Endodermal cell (in vitro differentiated cells): ENCODE measurements at regions not wholly inside any gene's neighbourhood (a gene's known extent, or its start where the extent isn't known, plus 50 kb on each side); places are given as distances from the start of the nearest gene placed in this dataset.

Source experiments
- DNase-seq: peaks from one replicate; pipeline ENCODE4 v3.0.0-alpha.2; 2017
- H3K27ac ChIP-seq: 2 replicates; pipeline ENCODE4 v1.5.1; 2013; ENCODE audit warnings: mild to moderate bottlenecking, low read depth, low read length, moderate library complexity
- H3K27me3 ChIP-seq: 2 replicates; pipeline ENCODE4 v1.6.1; 2013; ENCODE audit warnings: mild to moderate bottlenecking, low read length, moderate library complexity; ENCODE audit not compliant: insufficient read depth, control insufficient read depth, poor library complexity, severe bottlenecking
- H3K36me3 ChIP-seq: 2 replicates; pipeline ENCODE4 v1.7.0; 2013; ENCODE audit warnings: mild to moderate bottlenecking, low read length, moderate library complexity; ENCODE audit not compliant: control insufficient read depth, insufficient read depth
- H3K4me1 ChIP-seq: one replicate; pipeline ENCODE4 v1.7.0; 2013; ENCODE audit warnings: low read length; ENCODE audit not compliant: control insufficient read depth, insufficient read depth
- H3K4me3 ChIP-seq: 2 replicates; pipeline ENCODE4 v1.5.1; 2013; ENCODE audit warnings: mild to moderate bottlenecking, low read length, moderate library complexity
- H3K9ac ChIP-seq: 2 replicates; pipeline ENCODE4 v1.6.1; 2013; ENCODE audit warnings: mild to moderate bottlenecking, low read length, moderate library complexity; ENCODE audit not compliant: poor library complexity, severe bottlenecking; ENCODE audit errors: extremely low read depth
- H3K9me3 ChIP-seq: 2 replicates; pipeline ENCODE4 v1.6.1; 2013; ENCODE audit warnings: mild to moderate bottlenecking, low read length, moderate library complexity; ENCODE audit not compliant: control insufficient read depth
- H3K27ac Mint-ChIP-seq: 2 replicates; pipeline ENCODE4 v1.8.0; 2020; ENCODE audit warnings: mixed read lengths
- H3K27me3 Mint-ChIP-seq: 2 replicates; pipeline ENCODE4 v1.8.0; 2021; ENCODE audit warnings: mild to moderate bottlenecking, mixed read lengths; ENCODE audit not compliant: insufficient read depth
- H3K36me3 Mint-ChIP-seq: 2 replicates; pipeline ENCODE4 v1.8.0; 2020; ENCODE audit warnings: low read depth, mixed read lengths
- H3K4me1 Mint-ChIP-seq: 2 replicates; pipeline ENCODE4 v1.8.0; 2020; ENCODE audit warnings: mixed read lengths
- H3K4me3 Mint-ChIP-seq: 2 replicates; pipeline ENCODE4 v1.8.0; 2020; ENCODE audit warnings: mild to moderate bottlenecking, moderate library complexity, mixed read lengths
- H3K9me3 Mint-ChIP-seq: 2 replicates; pipeline ENCODE4 v1.8.0; 2020; ENCODE audit warnings: mild to moderate bottlenecking, mixed read lengths
- WGBS, 2 experiments: methylation state at CpG; one replicate each; pipeline versions ENCODE4 v1.1.5 to v1.1.7; 2013; ENCODE audit warnings: missing lambda C conversion rate in 2 of 2, mixed read lengths in 1 of 2; ENCODE audit not compliant: insufficient coverage in 1 of 2, insufficient read length in 1 of 2; 5-methylcytosine and 5-hydroxymethylcytosine counted together
- TF ChIP-seq, protein P1 (sequence below): fragments of 200-600 bp; sonication (generic); conservative IDR thresholded peaks from 2 replicates; pipeline ENCODE4 v1.5.0; 2021; ENCODE audit warnings: antibody characterized with exemption, mild to moderate bottlenecking

DNA sequence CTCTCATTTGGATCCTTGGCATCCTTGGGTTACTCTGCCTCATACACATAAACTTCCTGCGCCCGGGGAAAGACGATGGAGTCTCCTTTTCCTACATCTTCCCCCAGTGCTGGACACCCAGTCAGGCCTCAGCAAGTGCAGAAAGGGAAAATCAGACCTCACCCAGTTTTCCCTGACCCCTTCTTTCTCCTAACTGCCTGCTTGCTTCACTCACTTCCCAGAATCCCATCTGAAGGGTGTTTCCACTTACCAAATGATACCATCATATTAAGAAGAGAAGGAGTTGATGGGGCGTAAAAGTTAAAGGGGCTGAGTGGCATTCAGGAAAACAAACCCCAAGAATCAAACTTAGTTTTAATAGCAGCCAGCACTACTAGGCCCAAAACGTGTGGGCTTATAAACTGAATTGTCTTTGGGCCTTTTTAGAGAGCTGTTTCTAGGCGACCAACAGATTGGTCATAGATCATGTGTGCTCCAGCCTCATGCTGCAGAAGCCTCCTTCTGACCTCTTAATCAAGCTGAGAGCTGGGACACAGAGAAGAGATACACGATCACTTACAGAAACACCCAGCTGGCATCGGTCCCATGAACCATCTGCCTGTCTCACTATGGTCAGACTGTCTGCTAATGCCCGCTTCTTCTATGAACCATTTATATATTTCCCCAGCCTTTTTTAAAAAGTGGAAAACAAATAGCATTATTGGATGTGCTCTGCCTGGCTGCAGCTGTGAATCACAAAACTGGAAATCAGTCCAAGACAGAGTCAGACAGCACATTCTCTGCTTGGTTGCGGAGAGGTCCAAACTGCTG is 165.7 kb upstream of the SLC14A2 start:
- TF ChIP-seq, protein P1, sequence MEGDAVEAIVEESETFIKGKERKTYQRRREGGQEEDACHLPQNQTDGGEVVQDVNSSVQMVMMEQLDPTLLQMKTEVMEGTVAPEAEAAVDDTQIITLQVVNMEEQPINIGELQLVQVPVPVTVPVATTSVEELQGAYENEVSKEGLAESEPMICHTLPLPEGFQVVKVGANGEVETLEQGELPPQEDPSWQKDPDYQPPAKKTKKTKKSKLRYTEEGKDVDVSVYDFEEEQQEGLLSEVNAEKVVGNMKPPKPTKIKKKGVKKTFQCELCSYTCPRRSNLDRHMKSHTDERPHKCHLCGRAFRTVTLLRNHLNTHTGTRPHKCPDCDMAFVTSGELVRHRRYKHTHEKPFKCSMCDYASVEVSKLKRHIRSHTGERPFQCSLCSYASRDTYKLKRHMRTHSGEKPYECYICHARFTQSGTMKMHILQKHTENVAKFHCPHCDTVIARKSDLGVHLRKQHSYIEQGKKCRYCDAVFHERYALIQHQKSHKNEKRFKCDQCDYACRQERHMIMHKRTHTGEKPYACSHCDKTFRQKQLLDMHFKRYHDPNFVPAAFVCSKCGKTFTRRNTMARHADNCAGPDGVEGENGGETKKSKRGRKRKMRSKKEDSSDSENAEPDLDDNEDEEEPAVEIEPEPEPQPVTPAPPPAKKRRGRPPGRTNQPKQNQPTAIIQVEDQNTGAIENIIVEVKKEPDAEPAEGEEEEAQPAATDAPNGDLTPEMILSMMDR: no peak
- H3K9ac ChIP-seq: no peak overlapping the region

DNA sequence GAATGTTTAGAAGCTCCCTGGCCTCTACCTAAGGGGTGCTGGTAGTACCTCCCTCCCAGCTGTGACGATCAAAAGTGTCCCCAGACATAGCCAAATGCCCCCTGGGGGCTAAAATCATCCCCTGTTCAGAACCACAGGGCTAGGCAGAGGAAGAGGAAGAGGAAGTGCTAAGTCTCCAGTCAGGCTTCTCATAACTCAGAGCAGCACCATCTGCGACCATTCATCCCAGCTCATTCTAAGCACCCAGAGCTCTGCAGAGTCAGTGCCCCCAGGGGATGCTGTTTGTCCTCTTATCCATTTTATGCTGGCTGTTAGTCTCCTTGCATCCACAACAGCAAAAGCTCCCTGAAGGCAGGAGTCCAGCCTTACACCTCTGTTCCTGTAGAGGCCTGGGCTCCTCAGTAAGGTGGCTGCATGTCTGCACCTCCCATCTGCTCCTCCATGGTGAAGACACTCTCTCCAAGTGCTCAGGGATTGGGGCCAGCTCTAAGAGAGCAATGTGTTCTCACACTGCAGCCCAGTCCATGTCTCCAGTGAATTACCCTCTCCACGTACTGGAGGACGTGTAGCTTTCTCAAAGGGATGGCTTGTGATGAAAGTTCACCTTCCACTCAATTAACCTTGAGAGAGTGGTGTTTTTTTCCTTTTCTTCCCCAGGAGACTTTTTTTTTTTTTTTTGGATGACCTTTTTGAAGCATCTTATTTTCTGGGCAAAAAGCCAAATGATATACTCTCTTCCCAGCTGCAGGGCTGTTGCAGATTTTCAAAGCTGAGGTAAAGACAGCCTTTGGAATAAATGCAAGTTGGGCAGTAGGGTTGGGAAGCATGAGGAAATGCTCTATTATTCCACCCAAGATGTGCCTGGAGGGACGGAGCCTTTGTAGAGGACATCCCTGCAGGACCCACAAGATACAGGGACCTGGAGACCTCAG is 158.9 kb upstream of the SLC14A2 start:
- peaks cover 7% of the 10 kb centered on the region for H3K9me3 Mint-ChIP-seq
- TF ChIP-seq, protein P1: no peak
- Histone ChIP-seq H3K9ac (no peak overlapping the region), H3K4me1 (peaks cover 3% of the 10 kb centered on the region), H3K36me3 (no peaks in the 10 kb centered on the region), H3K27ac (no peak overlapping the region), H3K4me3 (no peak overlapping the region), H3K9me3 (peaks cover 5% of the 10 kb centered on the region), H3K27me3 (no peaks in the 10 kb centered on the region)
- DNase-seq: no peak
- no peak overlapping the region for H3K4me3 Mint-ChIP-seq
- no peak overlapping the region for H3K27ac Mint-ChIP-seq
- peaks cover 4% of the 10 kb centered on the region for H3K27me3 Mint-ChIP-seq
- H3K36me3 Mint-ChIP-seq: no peaks in the 10 kb centered on the region
- no peaks in the 10 kb centered on the region for H3K4me1 Mint-ChIP-seq
- 91 to 92% methylated on average over 2 to 5 of the region's 5 CpGs for WGBS, 2 experiments

More for the DNA sequence above, 165.7 kb upstream of the SLC14A2 start:
- Mint-ChIP-seq H3K4me3 (no peak overlapping the region), H3K9me3 (peaks cover 3% of the 10 kb centered on the region), H3K4me1 (peaks cover 5% of the 10 kb centered on the region), H3K27ac (no peak overlapping the region), H3K36me3 (no peaks in the 10 kb centered on the region), H3K27me3 (no peaks in the 10 kb centered on the region)
- no peaks in the 10 kb centered on the region for H3K27me3 ChIP-seq
- peak overlapping the region; percentile 79 for H3K27ac ChIP-seq
- H3K9me3 ChIP-seq: peaks cover under 1% of the 10 kb centered on the region
- DNase-seq: no peak
- 95 to 97% methylated on average over 5 to 9 of the region's 10 CpGs for WGBS, 2 experiments
- no peaks in the 10 kb centered on the region for H3K36me3 ChIP-seq
- H3K4me3 ChIP-seq: no peak overlapping the region
- peaks cover 3% of the 10 kb centered on the region for H3K4me1 ChIP-seq

DNA sequence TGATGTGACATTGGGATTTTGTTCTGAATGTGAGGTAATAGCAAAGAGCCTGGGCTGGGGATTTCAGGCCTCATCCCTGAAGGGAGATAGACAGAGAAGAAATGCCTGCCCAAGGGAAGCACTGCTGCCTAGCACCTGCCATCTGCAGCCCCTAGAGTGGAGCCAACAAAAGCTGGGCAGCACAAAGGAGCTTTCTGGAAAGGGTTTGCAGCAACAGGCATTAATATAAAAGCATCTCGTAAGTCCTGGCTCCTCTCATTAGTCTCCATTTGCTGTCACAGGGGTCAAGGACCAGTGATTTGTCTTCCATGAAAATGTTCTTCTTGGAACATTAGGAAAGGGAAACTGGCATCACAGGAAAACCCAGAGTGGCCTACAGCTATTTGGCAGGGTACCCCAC is 157.2 kb upstream of the SLC14A2 start:
- H3K27ac Mint-ChIP-seq: no peak overlapping the region
- peaks cover 7% of the 10 kb centered on the region for H3K9me3 Mint-ChIP-seq
- peaks cover 6% of the 10 kb centered on the region for H3K27me3 Mint-ChIP-seq
- peaks cover 5% of the 10 kb centered on the region for H3K9me3 ChIP-seq
- H3K36me3 Mint-ChIP-seq: no peaks in the 10 kb centered on the region
- H3K27ac ChIP-seq: no peak overlapping the region
- no peak overlapping the region for H3K4me3 ChIP-seq
- H3K9ac ChIP-seq: no peak overlapping the region
- no peaks in the 10 kb centered on the region for H3K4me1 ChIP-seq
- H3K27me3 ChIP-seq: peaks cover 4% of the 10 kb centered on the region
- TF ChIP-seq, protein P1: no peak
- no peaks in the 10 kb centered on the region for H3K4me1 Mint-ChIP-seq
- no peak for DNase-seq
- WGBS, 2 experiments: 97 to 100% methylated on average over 1 of the region's 1 CpG
- H3K4me3 Mint-ChIP-seq: no peak overlapping the region
- H3K36me3 ChIP-seq: no peaks in the 10 kb centered on the region
